Amniotic epithelial cell (primary cell): ENCODE measurements at regions not wholly inside any gene's neighbourhood (a gene's known extent, or its start where the extent isn't known, plus 50 kb on each side); places are given as distances from the start of the nearest gene placed in this dataset.

ENCODE experiments used
- DNase-seq: peaks from one replicate; pipeline ENCODE4 v3.0.0-alpha.2; 2010; ENCODE audit warnings: low read depth

DNA sequence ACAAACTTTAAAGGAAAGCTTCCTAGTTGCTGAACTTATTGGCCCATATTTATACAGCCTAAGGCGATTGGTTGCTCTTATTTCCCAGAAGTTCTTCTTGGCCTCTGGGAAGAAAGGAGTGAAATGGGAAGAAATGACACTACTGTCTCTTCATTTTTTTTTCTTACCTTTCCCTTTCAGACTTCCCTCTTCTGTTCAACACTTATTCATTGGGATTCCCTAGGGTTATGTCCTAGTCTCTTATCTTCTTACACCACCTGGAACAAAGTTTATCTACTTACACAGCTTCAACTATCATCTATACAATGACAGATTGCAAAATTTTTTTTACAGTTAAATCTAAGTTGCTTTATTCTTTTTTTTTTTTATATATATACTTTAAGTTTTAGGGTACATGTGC is 68.0 kb downstream of the SNX12 start:
- no peak for DNase-seq

DNA sequence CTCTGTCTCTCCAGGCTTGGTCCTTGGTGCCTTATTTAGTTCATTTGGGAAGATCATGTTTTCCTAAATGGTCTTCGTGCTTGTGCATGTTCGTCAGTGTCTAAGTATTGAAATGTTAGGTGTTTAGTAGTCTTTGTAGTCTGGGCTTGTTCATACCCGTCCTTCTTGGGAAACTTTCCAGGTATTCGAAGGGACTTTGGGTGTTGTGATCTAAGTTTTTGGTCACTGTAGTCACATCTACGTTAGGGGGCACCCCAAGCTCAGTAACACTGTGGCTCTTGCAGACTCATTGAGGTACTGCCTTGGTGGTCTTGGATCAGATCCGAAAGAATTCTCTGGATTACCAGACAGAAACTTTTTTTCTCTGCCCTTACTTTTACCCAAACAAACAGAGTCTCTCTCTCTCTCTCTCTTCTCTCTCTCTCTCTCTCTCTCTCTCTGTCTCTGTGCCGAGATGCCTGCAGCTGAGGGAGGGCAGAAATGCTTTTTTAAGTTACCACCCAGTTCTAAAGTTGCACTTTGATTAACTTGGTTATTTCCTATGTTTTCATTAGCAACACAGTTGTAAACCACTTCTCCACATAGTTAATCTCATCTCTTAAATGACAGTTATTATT is 67.6 kb upstream of the SLC7A3 start:
- peak; percentile 59 for DNase-seq

DNA sequence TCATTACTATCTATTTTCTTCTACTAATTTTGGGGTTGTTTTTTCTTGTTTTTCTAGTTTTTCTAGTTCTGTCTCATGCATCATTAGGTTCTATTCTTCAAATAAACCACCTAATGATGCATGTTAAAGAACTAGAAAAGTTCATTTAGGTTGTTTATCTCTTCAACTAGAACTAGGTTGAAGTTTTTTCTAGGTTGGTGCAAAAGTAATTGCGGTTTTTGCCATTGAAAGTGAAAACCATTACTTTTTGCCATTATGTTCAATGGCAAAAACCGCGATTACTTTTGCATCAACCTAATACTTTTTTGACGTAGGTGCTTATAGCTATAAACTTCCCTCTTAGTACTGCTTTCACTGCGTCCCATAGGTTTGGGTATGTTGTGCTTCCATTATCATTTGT is 64.4 kb upstream of the SLC7A3 start:
- no peak for DNase-seq

DNA sequence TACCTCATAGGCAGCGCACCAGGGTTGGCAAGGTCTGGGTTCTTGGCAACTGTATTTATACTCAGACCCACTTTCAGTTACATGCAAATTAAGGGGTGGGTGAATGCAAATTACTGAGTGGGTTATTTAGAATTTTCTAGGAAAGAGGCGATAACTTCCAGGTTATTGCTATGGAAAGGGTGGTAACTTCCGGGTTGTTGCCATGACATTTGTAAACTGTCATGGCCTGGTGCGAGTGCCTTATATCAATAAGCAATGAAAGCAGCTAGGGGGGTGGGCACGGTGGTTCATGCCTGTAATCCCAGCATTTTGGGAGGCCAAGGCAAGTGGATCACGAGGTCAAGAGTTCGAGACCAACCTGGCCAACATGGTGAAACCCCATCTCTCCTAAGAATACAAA is 57.5 kb upstream of the SLC7A3 start:
- DNase-seq, result no peak
